ENCODE measurements at regions not wholly inside any gene's neighbourhood (a gene's known extent, or its start where the extent isn't known, plus 50 kb on each side); places are given as distances from the start of the nearest gene placed in this dataset.

DNA sequence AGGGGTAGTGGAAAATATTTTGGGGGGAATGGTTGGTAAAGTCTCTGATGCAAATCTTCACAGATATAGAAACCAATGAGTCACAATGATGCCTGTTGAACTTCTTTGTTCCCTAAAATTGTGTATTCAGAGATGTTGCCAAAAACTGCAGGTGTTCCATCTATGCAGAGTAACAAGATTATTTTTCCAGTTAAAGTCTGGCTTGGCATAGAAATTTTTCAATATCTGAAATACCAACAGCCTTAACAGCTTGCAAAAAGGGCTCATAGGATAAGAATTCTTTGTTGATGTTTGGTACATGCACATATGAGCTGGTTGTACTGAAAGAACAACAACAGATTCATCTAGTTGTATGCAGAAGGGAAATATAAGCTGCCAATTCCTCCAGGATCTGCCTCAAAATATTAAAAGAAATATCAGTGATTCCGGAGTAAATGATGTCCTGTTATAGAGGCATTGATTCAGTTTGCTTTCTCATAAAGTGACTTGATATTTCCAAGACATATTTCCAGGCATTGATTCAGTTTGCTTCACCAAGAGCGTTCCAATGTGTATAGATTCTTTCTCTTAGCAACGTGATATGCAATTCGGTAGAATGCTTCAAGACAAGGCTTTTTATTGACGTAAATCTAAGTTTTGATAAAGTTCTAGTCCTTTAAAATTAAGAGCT lies 564.4 kb downstream of the TMA16 start:
- WGBS, 2 donors = 82% methylated on average over 5 of the region's 5 CpGs
- no peak overlapping the region for H3K4me3 ChIP-seq (ENCODE audit: low read depth, poor library complexity, severe bottlenecking)
- no peak for DNase-seq (ENCODE audit: low spot score in 2 of 2)
- no peak for TF ChIP-seq POLR2A (IDR thresholded peaks at IDR 0.05)
- TF ChIP-seq, protein P1, sequence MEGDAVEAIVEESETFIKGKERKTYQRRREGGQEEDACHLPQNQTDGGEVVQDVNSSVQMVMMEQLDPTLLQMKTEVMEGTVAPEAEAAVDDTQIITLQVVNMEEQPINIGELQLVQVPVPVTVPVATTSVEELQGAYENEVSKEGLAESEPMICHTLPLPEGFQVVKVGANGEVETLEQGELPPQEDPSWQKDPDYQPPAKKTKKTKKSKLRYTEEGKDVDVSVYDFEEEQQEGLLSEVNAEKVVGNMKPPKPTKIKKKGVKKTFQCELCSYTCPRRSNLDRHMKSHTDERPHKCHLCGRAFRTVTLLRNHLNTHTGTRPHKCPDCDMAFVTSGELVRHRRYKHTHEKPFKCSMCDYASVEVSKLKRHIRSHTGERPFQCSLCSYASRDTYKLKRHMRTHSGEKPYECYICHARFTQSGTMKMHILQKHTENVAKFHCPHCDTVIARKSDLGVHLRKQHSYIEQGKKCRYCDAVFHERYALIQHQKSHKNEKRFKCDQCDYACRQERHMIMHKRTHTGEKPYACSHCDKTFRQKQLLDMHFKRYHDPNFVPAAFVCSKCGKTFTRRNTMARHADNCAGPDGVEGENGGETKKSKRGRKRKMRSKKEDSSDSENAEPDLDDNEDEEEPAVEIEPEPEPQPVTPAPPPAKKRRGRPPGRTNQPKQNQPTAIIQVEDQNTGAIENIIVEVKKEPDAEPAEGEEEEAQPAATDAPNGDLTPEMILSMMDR (IDR thresholded peaks at IDR 0.05) = no peak
- intact Hi-C loops (cut with DNase I; ENCODE audit: low total_unique reads) = no loop called here

DNA sequence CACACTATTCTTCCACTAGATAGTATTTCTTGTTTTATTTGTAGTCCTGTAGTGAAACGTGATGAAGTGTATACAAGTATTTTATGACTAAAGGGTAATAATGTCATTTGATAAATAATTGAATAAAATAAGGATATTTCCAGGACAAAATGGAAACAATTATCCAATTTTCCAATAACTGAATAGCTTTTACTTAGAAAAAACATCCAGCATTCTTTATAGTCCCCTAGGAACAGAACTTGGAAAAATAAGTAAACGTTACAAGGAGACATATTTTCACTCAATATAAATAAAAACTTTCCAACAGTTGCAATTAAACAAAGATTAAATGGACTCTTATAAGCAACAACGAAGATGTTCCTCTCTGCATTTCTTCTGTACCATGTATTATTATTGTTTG lies 566.0 kb downstream of the TMA16 start:
- TF ChIP-seq POLR2A (IDR thresholded peaks at IDR 0.05) = no peak
- TF ChIP-seq, protein P1 (IDR thresholded peaks at IDR 0.05) = no peak
- intact Hi-C loops (cut with DNase I; ENCODE audit: low total_unique reads) = no loop called here
- 63 to 65% methylated on average over 3 of the region's 3 CpGs for WGBS, 2 donors
- no peak for DNase-seq (ENCODE audit: low spot score in 2 of 2)
- H3K4me3 ChIP-seq (ENCODE audit: low read depth, poor library complexity, severe bottlenecking) = no peak overlapping the region

DNA sequence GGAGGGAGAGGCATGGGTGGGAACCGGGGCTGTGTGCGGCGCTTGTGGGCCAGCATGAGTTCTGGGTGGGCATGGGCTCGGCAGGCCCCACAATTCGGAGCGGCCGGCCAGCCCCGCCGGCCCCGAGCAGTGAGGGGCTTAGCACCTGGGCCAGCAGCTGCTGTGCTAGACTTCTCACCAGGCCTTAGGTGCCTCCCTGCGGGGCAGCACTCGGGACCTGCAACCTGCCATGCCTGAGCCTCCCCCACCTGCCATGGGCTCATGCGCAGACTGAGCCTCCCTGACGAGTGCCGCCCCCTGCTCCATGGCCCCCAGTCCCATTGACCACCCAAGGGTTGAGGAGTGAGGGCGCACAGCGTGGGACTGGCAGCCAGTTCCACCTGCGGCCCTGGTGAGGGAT lies 573.9 kb downstream of the TMA16 start:
- no peak for DNase-seq (ENCODE audit: low spot score in 2 of 2)
- intact Hi-C loops (cut with DNase I; ENCODE audit: low total_unique reads) = no loop called here
- TF ChIP-seq POLR2A (IDR thresholded peaks at IDR 0.05) = no peak
- TF ChIP-seq, protein P1 (IDR thresholded peaks at IDR 0.05) = no peak
- WGBS, 2 donors = 92 to 100% methylated on average over 9 to 18 of the region's 18 CpGs
- no peak overlapping the region for H3K4me3 ChIP-seq (ENCODE audit: low read depth, poor library complexity, severe bottlenecking)

DNA sequence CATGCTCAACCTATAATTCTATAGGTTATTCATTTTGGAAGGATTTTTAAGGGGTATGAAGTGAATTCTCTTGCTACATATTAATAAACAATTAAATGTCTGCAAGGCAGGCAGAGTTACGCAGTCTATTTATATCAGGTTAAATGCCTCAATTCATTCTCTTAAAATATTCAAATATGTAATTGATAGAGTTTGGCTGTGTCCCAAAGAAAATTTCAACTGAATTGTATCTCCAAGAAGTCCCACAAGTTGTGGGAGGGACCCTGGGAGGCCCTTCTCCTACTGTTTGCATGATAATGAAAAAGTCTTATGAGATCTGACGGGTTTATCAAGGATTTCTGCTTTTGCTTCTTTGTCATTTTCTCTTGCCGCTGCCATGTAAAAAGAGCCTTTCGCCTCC lies 576.1 kb downstream of the TMA16 start:
- H3K4me3 ChIP-seq (ENCODE audit: low read depth, poor library complexity, severe bottlenecking) = no peak overlapping the region
- TF ChIP-seq, protein P1 (IDR thresholded peaks at IDR 0.05) = no peak
- TF ChIP-seq POLR2A (IDR thresholded peaks at IDR 0.05) = no peak
- no peak for DNase-seq (ENCODE audit: low spot score in 2 of 2)
- WGBS, 2 donors = 73 to 81% methylated on average over 4 of the region's 4 CpGs
- intact Hi-C loops (cut with DNase I; ENCODE audit: low total_unique reads) = no loop called here

DNA sequence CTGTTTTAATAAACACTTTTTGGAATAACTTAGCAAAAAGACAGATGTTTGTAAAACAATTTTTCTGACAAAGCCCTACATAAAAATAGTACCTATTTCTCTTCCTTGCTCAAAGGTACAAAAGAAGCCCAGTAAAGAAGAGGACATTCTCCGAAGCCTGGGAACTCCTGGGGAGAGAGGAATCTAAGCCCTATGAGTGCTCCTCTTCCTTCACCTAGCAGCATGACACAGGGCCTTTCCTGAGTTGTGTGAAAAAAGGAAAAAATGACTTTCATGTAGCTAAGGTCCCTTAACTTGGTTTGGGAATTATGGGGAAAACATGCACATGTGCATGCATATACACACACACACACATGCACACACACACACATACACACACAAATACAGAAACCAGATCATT lies 586.9 kb downstream of the TMA16 start:
- no peak for TF ChIP-seq POLR2A (IDR thresholded peaks at IDR 0.05)
- TF ChIP-seq, protein P1 (IDR thresholded peaks at IDR 0.05) = no peak
- no peak for DNase-seq (ENCODE audit: low spot score in 2 of 2)
- no peak overlapping the region for H3K4me3 ChIP-seq (ENCODE audit: low read depth, poor library complexity, severe bottlenecking)
- 79 to 86% methylated on average over 1 of the region's 1 CpG for WGBS, 2 donors
- intact Hi-C loops (cut with DNase I; ENCODE audit: low total_unique reads) = no loop called here

DNA sequence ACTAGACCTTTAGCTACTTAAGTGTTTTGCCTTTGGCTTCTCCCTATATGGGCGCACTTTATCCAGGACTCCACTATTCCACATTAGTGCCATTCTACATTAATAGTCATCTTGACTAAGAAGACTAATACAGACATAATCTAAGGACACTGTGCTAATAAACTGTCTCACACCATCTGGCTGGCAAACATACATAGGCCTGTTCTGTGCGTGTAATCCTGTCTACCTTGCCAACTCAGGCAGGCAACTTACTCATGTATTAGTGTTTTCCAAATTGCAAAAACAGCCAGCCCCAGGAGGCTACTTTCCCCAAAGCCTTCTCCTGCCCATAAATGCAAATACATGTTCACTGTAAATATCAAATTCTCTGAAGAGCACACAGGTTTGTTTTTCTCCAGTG lies 587.3 kb downstream of the TMA16 start:
- 78 to 83% methylated on average over 2 of the region's 2 CpGs for WGBS, 2 donors
- no peak for DNase-seq (ENCODE audit: low spot score in 2 of 2)
- intact Hi-C loops (cut with DNase I; ENCODE audit: low total_unique reads) = no loop called here
- TF ChIP-seq, protein P1 (IDR thresholded peaks at IDR 0.05) = no peak
- TF ChIP-seq POLR2A (IDR thresholded peaks at IDR 0.05) = no peak
- H3K4me3 ChIP-seq (ENCODE audit: low read depth, poor library complexity, severe bottlenecking) = no peak overlapping the region
